Stimulated activated CD4-positive, alpha-beta T cell treated with anti-CD3 and anti-CD28 coated beads, TNF-alpha, amount 100 ng/mL, for 4 hours (primary cell): ENCODE measurements at regions not wholly inside any gene's neighbourhood (a gene's known extent, or its start where the extent isn't known, plus 50 kb on each side); places are given as distances from the start of the nearest gene placed in this dataset.

Experiments used
- DNase-seq, 3 experiments: peaks; one replicate each; pipeline ENCODE4 v3.0.0-alpha.2; 2020; ENCODE audit warnings: low read depth in 3 of 3

GRCh38 chr2:120976501-120977307 is 241.0 kb downstream of the GLI2 start:
- DNase-seq: no peak

DNA sequence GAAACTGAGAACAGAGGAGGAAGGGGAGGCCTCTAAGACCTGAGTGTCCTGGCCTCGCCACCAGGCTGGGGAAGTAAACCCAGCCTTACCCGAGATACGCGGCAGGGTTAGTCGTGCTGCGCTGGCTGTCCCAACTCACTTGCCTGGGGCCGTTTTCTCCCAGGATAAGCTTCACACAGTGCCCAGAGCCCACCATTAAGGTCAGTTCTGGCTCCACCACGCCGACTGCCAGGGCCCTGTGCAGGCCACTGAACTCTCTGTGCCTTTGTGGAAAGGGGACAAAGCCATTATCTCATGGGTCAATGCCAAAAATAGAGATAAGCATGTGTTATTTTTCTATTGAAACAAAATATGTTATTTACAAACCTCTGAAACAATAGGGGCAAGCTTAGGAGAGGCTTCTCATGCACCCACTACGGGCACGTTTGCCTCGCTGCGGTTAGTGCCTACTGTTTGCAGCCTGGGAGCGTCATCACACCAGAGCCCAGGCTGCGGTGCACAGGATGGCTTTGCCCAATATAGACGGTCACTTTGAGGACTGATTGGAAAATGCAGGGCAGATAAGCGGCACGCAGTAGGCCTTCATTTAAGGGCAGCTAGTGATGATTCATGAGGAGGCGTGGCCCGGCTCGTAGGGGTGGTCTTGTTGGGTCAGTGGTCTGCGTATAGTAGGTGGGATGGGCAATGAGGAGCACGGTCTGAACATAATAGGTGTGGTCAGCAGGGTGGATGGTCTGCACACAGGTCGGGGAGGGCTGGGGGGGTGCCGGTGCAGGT is 242.1 kb downstream of the GLI2 start:
- DNase-seq: no peak

- DNase-seq: no peak
These were observed 242.8 kb downstream of the GLI2 start for GRCh38 chr2:120978359-120979050.

DNA sequence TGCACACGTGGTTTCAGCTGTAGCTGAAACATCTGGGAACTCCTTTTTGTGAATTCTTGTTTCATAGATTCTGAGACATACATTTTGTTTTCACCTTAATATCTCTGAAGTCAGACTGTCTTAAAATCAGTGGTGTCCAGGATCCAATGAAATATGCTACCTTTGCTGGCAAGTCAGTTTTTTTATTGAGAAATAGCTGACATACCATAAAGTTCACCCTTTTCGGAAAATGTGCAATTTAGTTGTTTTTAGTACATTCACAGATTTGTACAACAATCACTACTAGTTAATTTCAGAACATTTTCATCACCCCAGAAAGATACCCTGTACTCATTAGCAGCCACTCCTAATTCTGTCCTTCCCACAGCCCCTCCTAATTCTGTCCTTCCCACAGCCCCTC is 243.7 kb downstream of the GLI2 start:
- DNase-seq: no peak

DNA sequence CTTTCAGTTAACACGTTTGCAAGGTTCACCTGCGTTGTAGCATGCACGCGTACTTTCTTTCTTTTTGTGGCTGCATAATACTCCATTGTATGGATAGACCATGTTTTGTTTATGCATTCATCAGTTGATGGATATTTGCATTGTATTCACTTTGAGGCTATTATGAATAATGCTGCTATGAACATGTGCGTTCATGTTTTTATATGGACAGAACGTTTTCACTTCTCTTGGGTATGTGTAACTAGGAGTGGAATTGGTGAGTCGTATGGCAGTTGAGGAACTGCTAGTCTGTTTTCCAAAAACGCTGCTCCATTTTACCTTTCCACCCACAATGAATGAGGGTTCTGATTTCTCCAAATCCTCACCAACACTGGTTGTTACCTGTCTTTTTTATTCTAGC is 244.3 kb downstream of the GLI2 start:
- no peak for DNase-seq

GRCh38 chr2:120981443-120981842 is 245.8 kb downstream of the GLI2 start:
- no peak for DNase-seq

GRCh38 chr2:120982598-120982997 is 246.9 kb downstream of the GLI2 start:
- no peak for DNase-seq

DNA sequence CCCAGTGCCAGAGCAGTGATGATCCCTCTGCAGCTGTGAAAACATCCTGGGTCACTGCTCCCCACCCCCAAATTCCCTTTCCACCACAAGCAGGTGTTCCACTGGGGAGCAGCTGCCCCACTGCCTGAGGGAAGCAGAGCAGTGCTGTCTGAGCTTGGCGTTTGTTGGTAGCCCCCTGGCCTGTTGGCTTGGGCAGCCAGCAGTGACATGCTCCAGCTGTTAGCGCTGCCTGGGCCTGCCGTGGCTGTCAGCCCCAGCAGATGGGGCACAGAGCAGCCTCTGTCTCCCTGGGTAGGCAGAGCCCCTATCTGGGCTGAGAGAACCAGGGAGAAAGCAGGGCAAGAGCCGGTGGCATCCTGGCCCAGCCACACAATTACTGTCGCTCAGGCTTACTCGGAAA is 247.7 kb downstream of the GLI2 start:
- DNase-seq: no peak

- no peak for DNase-seq
These were observed 248.4 kb downstream of the GLI2 start for GRCh38 chr2:120984046-120984445.

DNA sequence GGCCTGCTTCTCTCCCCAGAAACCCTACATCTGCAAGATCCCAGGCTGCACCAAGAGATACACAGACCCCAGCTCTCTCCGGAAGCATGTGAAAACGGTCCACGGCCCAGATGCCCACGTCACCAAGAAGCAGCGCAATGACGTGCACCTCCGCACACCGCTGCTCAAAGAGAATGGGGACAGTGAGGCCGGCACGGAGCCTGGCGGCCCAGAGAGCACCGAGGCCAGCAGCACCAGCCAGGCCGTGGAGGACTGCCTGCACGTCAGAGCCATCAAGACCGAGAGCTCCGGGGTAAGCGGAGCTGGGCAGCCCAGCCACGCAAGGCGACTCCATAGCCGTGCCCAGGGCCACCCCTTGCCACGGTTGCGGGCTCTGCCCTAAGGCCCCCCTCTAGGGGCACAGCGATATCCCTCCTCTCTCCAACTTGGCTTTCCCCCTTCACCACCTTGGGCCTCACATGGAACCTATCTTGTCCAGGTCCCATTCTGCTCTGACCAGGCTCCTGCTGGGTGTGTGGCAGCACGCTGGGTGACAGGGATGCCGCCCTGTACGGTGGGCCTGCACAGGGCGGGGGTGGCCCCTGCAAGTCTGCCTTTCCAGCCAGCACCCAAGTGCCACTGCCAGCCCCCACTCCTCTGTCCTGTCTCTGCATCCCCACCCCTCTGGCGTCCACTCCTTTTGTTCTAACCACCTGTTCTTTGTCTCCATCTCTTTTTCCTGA is 248.9 kb downstream of the GLI2 start:
- no peak for DNase-seq

DNA sequence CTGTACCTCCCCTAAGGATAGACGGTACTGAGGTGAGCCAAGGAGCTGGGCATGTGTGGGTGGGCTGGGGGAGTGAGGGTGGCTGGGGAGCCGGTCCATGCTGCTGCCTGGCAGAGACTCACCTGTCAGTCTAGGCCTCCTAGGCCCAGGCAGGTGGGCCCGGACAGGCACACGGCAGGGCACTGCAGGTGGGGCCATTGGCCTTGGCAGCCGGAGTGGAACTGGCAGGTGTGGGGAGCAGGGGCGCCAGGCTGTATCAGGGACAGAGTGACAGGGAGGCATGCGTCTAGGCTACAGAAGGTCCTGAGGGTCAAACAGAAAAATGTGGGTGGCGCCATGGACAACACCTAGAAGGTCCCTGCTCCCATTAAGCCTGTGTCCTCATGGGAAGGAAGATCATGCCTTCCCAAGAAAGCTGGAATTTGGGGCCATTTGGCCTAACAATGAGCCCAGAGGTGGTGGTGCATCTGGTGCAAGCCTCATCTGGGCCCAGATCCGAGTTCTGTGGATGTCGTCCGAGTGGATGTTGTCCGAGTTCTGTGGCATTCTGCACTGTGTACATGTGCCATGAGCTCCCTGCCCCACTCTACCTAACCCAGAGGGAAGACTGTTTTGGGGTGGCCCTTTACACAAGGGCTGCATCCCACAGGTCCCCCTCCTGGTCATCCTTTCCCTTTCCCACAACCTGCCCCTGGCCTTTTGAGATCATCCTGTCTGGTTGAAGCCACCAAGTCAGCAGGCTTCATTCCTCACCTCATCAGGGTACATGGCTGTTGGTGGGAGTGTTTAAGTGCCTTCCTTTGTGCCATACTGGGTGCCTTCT is 249.7 kb downstream of the GLI2 start:
- no peak for DNase-seq

DNA sequence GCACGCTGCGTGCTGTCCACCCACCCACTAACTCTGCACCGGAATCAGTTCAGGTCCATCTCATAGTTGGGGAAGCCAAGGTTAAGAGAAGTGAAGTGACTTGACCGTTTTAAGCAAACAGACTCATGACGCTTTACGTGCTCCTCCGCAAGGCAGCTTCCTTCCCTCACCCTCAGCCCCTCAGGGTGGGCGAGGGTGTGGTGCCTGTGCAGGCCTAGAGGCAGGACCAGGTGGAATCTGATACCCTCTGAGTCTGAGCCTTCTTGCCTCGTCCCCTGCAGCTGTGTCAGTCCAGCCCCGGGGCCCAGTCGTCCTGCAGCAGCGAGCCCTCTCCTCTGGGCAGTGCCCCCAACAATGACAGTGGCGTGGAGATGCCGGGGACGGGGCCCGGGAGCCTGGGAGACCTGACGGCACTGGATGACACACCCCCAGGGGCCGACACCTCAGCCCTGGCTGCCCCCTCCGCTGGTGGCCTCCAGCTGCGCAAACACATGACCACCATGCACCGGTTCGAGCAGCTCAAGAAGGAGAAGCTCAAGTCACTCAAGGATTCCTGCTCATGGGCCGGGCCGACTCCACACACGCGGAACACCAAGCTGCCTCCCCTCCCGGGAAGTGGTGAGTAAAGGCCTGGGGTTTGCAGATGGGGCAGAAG is 250.5 kb downstream of the GLI2 start:
- no peak for DNase-seq

GRCh38 chr2:120986898-120987650 is 251.4 kb downstream of the GLI2 start:
- no peak for DNase-seq

DNA sequence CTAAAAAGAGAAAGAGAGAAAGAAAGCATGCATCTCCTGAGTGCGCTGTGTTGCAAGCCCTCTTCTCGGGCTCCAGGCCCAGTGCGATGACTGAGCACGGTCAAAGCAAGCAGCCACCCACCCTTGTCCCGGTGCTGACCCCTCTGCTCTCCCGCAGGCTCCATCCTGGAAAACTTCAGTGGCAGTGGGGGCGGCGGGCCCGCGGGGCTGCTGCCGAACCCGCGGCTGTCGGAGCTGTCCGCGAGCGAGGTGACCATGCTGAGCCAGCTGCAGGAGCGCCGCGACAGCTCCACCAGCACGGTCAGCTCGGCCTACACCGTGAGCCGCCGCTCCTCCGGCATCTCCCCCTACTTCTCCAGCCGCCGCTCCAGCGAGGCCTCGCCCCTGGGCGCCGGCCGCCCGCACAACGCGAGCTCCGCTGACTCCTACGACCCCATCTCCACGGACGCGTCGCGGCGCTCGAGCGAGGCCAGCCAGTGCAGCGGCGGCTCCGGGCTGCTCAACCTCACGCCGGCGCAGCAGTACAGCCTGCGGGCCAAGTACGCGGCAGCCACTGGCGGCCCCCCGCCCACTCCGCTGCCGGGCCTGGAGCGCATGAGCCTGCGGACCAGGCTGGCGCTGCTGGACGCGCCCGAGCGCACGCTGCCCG is 252.5 kb downstream of the GLI2 start:
- DNase-seq: no peak

DNA sequence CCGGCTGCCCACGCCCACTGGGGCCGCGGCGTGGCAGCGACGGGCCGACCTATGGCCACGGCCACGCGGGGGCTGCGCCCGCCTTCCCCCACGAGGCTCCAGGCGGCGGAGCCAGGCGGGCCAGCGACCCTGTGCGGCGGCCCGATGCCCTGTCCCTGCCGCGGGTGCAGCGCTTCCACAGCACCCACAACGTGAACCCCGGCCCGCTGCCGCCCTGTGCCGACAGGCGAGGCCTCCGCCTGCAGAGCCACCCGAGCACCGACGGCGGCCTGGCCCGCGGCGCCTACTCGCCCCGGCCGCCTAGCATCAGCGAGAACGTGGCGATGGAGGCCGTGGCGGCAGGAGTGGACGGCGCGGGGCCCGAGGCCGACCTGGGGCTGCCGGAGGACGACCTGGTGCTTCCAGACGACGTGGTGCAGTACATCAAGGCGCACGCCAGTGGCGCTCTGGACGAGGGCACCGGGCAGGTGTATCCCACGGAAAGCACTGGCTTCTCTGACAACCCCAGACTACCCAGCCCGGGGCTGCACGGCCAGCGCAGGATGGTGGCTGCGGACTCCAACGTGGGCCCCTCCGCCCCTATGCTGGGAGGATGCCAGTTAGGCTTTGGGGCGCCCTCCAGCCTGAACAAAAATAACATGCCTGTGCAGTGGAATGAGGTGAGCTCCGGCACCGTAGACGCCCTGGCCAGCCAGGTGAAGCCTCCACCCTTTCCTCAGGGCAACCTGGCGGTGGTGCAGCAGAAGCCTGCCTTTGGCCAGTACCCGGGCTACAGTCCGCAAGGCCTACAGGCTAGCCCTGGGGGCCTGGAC is 253.2 kb downstream of the GLI2 start:
- no peak for DNase-seq

GRCh38 chr2:120989512-120990441 is 254.1 kb downstream of the GLI2 start:
- no peak for DNase-seq

GRCh38 chr2:120990451-120990871 is 254.8 kb downstream of the GLI2 start:
- DNase-seq: no peak
